DND-41 (cell line): ENCODE measurements at regions not wholly inside any gene's neighbourhood (a gene's known extent, or its start where the extent isn't known, plus 50 kb on each side); places are given as distances from the start of the nearest gene placed in this dataset.
"Not testable (repeated sequence)": the region's sequence is repeated elsewhere in the genome, so short reads cannot be mapped to it uniquely, and the experiment has no call there.

ENCODE experiments used
- ATAC-seq: fragments of 200-7000 bp; cut with Tn5 transposase; 3 replicates; pipeline ENCODE4 v1.9.1; 2021; ENCODE audit warnings: low read depth; ENCODE audit not compliant: insufficient read depth
- DNase-seq: peaks from one replicate; pipeline ENCODE4 v3.0.0-alpha.2; 2020
- H2AFZ ChIP-seq: 2 replicates; pipeline ENCODE4 v1.6.0; 2012; ENCODE audit warnings: low read depth, low read length
- H3K27ac ChIP-seq: 2 replicates; pipeline ENCODE4 v1.5.1; 2012; ENCODE audit warnings: low read length, inconsistent platforms
- H3K27me3 ChIP-seq: fragments of 200-600 bp; sonication (generic); 2 replicates; pipeline ENCODE4 v1.6.0; 2012; ENCODE audit warnings: low read length, mild to moderate bottlenecking, inconsistent platforms; ENCODE audit not compliant: insufficient read depth, poor library complexity
- H3K36me3 ChIP-seq: 2 replicates; pipeline ENCODE4 v1.5.1; 2012; ENCODE audit warnings: low read length, inconsistent platforms; ENCODE audit not compliant: insufficient read depth
- H3K4me1 ChIP-seq: 2 replicates; pipeline ENCODE4 v1.5.1; 2012; ENCODE audit warnings: mild to moderate bottlenecking, low read length; ENCODE audit not compliant: insufficient read depth
- H3K4me2 ChIP-seq: 2 replicates; pipeline ENCODE4 v1.6.0; 2012; ENCODE audit warnings: mild to moderate bottlenecking, moderate library complexity, low read length, inconsistent platforms; ENCODE audit not compliant: insufficient read depth
- H3K4me3 ChIP-seq, 2 experiments: fragments of 200-600 bp in 1 of 2; shearing (Covaris generic) in 1 of 2; 2 replicates each; pipeline ENCODE4 v1.5.1; 2012 to 2016; ENCODE audit warnings: inconsistent platforms in 2 of 2, low read length in 2 of 2, mild to moderate bottlenecking in 2 of 2, low read depth in 1 of 2, moderate library complexity in 1 of 2
- H3K79me2 ChIP-seq: 2 replicates; pipeline ENCODE4 v1.6.0; 2012; ENCODE audit warnings: low read length, inconsistent platforms; ENCODE audit not compliant: insufficient read depth
- H3K9ac ChIP-seq: 2 replicates; pipeline ENCODE4 v1.6.0; 2012; ENCODE audit warnings: low read depth, mild to moderate bottlenecking, inconsistent platforms, low read length, moderate library complexity
- H3K9me3 ChIP-seq: 2 replicates; pipeline ENCODE4 v1.5.1; 2012; ENCODE audit warnings: low read length, moderate library complexity, mild to moderate bottlenecking, inconsistent platforms; ENCODE audit not compliant: insufficient read depth, severe bottlenecking
- H4K20me1 ChIP-seq: 2 replicates; pipeline ENCODE4 v1.6.0; 2012; ENCODE audit warnings: low read length; ENCODE audit not compliant: insufficient read depth
- EZH2 ChIP-seq: IDR thresholded peaks from 3 replicates; pipeline ENCODE4 v1.6.1; 2012; ENCODE audit warnings: borderline replicate concordance, low read depth, mild to moderate bottlenecking, moderate library complexity, low read length, inconsistent platforms; ENCODE audit not compliant: severe bottlenecking
- TF ChIP-seq, protein P1 (sequence below): IDR thresholded peaks from 2 replicates; pipeline ENCODE4 v1.5.1; 2012; ENCODE audit warnings: borderline replicate concordance, low read length, moderate library complexity, mild to moderate bottlenecking; ENCODE audit not compliant: poor library complexity, severe bottlenecking; ENCODE audit errors: extremely low read depth

DNA sequence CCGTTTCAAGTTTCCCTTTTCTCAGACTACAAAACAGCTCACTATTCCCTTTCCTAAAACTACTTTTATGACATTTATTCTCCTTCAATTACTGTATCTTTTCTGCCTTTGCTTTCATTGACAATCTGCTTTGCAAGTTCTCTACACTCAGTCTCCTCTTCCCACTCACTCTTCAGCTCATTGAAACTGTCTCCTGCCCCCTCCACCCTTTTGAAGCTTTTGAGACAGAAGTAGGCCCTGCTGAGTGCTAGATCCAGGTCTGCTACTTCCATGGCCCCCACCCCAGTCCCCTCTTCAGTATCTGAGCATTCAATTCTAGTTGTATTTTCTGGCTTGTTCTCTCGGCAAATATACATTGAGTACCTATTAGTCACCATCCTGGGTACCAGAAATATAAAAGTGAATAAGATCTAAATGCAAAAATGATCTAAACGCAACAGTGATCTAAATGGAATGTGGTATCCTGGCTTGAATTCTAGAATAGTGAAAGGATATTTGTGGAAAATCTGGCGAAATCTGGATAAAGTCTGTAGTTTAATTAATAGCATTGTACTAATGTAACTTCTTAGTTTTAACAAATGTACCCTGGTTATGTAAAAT is 58.4 kb downstream of the OR2K2 start:
- no peak overlapping the region for H2AFZ ChIP-seq
- DNase-seq (no peak), ATAC-seq (no peak)
- TF ChIP-seq, protein P1, sequence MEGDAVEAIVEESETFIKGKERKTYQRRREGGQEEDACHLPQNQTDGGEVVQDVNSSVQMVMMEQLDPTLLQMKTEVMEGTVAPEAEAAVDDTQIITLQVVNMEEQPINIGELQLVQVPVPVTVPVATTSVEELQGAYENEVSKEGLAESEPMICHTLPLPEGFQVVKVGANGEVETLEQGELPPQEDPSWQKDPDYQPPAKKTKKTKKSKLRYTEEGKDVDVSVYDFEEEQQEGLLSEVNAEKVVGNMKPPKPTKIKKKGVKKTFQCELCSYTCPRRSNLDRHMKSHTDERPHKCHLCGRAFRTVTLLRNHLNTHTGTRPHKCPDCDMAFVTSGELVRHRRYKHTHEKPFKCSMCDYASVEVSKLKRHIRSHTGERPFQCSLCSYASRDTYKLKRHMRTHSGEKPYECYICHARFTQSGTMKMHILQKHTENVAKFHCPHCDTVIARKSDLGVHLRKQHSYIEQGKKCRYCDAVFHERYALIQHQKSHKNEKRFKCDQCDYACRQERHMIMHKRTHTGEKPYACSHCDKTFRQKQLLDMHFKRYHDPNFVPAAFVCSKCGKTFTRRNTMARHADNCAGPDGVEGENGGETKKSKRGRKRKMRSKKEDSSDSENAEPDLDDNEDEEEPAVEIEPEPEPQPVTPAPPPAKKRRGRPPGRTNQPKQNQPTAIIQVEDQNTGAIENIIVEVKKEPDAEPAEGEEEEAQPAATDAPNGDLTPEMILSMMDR, result no peak
- no peak for TF ChIP-seq EZH2
- no peaks in the 10 kb centered on the region for H3K9me3 ChIP-seq
- no peak overlapping the region for H3K4me3 ChIP-seq
- H3K9ac ChIP-seq, result no peak overlapping the region
- no peaks in the 10 kb centered on the region for H4K20me1 ChIP-seq
- no peaks in the 10 kb centered on the region for H3K27me3 ChIP-seq
- no peak overlapping the region for H3K4me2 ChIP-seq
- no peaks in the 10 kb centered on the region for H3K4me1 ChIP-seq
- no peaks in the 10 kb centered on the region for H3K79me2 ChIP-seq
- H3K27ac ChIP-seq, result no peak overlapping the region
- no peaks in the 10 kb centered on the region for H3K36me3 ChIP-seq

DNA sequence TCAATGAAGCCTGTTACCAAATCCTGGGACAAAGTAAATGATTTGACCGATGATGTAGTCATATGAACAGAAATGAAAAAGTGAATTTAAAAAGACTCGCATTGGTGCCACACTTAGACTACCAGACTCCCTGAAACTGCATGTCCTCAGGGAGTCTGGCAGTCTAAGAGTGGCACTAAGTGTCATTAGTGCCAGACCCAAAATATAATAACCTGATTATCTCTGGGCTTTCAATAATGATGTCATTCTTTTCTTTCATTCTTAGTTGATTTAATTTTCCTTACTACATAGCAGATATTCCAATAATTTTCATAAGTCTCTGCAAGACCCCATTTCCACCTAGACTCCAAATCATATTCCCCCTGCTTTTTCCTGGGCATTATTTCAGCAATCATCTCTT is 59.0 kb downstream of the OR2K2 start:
- Histone ChIP-seq H3K9me3 (no peaks in the 10 kb centered on the region), H3K4me3 (no peak overlapping the region), H3K27ac (no peak overlapping the region), H3K79me2 (no peaks in the 10 kb centered on the region), H3K9ac (no peak overlapping the region), H3K27me3 (no peaks in the 10 kb centered on the region), H2AFZ (no peak overlapping the region), H3K4me2 (no peak overlapping the region), H4K20me1 (no peaks in the 10 kb centered on the region), H3K36me3 (no peaks in the 10 kb centered on the region), H3K4me1 (no peaks in the 10 kb centered on the region)
- ATAC-seq, result no peak
- no peak for DNase-seq
- no peak for TF ChIP-seq EZH2

DNA sequence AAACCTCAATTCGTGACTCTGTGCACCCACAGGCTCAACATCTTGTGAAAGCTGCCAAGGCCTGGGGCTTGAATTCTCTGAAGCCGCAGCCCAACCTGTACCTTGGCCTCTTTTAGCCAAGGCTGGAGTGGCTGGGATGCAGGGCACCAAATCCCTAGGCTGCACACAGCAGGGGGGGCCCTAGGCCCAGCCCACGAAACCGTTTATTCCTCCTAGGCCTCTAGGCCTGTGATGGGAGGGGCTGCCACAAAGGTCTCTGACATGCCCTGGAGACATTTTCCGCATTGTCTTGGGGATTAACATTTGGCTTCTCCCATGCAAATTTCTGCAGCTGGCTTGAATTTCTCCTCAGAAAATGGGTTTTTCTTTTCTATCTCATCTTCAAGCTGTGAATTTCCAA is 64.0 kb downstream of the OR2K2 start:
- not testable (repeated sequence) for H2AFZ ChIP-seq, H3K4me2 ChIP-seq, H3K79me2 ChIP-seq, H3K36me3 ChIP-seq, H3K4me1 ChIP-seq, H3K27ac ChIP-seq, H3K9me3 ChIP-seq, H4K20me1 ChIP-seq, DNase-seq, H3K9ac ChIP-seq, ATAC-seq, H3K4me3 ChIP-seq, H3K27me3 ChIP-seq

DNA sequence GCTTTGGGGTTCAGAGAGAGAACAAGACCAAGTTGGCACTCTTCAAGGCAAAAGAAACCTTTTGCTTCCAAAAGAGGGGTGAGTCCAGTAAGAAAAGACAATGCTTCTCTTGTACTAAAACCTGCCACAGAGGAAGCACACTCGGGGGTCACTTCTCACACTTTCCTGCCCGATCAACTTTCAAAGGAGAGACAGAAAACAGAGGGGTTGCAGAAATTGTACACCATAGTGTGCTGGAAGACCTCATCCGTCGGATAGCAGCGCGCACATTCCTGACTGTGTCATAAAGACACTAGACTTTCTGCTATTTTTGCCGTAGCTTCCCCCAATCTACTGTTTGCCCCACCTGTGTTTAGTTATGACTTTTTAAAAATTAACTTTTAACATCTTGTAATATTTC is 66.9 kb downstream of the OR2K2 start:
- Histone ChIP-seq H3K4me2 (no peak overlapping the region), H3K9me3 (no peaks in the 10 kb centered on the region), H3K79me2 (no peaks in the 10 kb centered on the region), H3K27ac (no peak overlapping the region), H4K20me1 (no peaks in the 10 kb centered on the region), H3K4me3 (no peak overlapping the region), H3K9ac (no peak overlapping the region), H3K36me3 (no peaks in the 10 kb centered on the region), H3K4me1 (no peaks in the 10 kb centered on the region), H3K27me3 (no peaks in the 10 kb centered on the region), H2AFZ (no peak overlapping the region)
- no peak for ATAC-seq
- no peak for DNase-seq
- no peak for TF ChIP-seq EZH2
- TF ChIP-seq, protein P1, result no peak
